ENCODE measurements at regions not wholly inside any gene's neighbourhood (a gene's known extent, or its start where the extent isn't known, plus 50 kb on each side); places are given as distances from the start of the nearest gene placed in this dataset.

DNA sequence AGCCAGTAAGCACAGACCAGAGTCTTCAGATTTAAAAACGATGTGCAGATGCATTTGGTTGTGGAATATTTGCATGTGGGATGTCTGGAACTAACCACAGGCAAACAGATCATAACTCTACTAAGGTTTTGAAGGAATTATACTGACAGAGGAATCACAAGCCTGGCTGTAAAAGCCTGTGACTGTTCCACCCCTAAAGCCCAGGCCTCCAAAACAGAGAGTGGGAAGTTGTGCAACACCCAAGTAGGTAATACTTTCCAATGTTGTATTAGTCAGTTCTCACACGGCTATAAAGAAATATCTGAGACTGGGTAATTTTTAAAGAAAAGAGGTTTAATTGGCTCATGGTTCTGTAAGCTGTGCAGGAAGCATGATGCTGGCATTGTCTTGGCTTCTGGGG lies 68.1 kb upstream of the DCD start (continued):
- TF ChIP-seq, protein P1, sequence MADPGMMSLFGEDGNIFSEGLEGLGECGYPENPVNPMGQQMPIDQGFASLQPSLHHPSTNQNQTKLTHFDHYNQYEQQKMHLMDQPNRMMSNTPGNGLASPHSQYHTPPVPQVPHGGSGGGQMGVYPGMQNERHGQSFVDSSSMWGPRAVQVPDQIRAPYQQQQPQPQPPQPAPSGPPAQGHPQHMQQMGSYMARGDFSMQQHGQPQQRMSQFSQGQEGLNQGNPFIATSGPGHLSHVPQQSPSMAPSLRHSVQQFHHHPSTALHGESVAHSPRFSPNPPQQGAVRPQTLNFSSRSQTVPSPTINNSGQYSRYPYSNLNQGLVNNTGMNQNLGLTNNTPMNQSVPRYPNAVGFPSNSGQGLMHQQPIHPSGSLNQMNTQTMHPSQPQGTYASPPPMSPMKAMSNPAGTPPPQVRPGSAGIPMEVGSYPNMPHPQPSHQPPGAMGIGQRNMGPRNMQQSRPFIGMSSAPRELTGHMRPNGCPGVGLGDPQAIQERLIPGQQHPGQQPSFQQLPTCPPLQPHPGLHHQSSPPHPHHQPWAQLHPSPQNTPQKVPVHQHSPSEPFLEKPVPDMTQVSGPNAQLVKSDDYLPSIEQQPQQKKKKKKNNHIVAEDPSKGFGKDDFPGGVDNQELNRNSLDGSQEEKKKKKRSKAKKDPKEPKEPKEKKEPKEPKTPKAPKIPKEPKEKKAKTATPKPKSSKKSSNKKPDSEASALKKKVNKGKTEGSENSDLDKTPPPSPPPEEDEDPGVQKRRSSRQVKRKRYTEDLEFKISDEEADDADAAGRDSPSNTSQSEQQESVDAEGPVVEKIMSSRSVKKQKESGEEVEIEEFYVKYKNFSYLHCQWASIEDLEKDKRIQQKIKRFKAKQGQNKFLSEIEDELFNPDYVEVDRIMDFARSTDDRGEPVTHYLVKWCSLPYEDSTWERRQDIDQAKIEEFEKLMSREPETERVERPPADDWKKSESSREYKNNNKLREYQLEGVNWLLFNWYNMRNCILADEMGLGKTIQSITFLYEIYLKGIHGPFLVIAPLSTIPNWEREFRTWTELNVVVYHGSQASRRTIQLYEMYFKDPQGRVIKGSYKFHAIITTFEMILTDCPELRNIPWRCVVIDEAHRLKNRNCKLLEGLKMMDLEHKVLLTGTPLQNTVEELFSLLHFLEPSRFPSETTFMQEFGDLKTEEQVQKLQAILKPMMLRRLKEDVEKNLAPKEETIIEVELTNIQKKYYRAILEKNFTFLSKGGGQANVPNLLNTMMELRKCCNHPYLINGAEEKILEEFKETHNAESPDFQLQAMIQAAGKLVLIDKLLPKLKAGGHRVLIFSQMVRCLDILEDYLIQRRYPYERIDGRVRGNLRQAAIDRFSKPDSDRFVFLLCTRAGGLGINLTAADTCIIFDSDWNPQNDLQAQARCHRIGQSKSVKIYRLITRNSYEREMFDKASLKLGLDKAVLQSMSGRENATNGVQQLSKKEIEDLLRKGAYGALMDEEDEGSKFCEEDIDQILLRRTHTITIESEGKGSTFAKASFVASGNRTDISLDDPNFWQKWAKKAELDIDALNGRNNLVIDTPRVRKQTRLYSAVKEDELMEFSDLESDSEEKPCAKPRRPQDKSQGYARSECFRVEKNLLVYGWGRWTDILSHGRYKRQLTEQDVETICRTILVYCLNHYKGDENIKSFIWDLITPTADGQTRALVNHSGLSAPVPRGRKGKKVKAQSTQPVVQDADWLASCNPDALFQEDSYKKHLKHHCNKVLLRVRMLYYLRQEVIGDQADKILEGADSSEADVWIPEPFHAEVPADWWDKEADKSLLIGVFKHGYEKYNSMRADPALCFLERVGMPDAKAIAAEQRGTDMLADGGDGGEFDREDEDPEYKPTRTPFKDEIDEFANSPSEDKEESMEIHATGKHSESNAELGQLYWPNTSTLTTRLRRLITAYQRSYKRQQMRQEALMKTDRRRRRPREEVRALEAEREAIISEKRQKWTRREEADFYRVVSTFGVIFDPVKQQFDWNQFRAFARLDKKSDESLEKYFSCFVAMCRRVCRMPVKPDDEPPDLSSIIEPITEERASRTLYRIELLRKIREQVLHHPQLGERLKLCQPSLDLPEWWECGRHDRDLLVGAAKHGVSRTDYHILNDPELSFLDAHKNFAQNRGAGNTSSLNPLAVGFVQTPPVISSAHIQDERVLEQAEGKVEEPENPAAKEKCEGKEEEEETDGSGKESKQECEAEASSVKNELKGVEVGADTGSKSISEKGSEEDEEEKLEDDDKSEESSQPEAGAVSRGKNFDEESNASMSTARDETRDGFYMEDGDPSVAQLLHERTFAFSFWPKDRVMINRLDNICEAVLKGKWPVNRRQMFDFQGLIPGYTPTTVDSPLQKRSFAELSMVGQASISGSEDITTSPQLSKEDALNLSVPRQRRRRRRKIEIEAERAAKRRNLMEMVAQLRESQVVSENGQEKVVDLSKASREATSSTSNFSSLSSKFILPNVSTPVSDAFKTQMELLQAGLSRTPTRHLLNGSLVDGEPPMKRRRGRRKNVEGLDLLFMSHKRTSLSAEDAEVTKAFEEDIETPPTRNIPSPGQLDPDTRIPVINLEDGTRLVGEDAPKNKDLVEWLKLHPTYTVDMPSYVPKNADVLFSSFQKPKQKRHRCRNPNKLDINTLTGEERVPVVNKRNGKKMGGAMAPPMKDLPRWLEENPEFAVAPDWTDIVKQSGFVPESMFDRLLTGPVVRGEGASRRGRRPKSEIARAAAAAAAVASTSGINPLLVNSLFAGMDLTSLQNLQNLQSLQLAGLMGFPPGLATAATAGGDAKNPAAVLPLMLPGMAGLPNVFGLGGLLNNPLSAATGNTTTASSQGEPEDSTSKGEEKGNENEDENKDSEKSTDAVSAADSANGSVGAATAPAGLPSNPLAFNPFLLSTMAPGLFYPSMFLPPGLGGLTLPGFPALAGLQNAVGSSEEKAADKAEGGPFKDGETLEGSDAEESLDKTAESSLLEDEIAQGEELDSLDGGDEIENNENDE (IDR thresholded peaks at IDR 0.05; ENCODE audit: insufficient replicate concordance, low read length), result no peak
- TF ChIP-seq SP2 (IDR thresholded peaks at IDR 0.05; ENCODE audit: low read length), result no peak
